ENCODE measurements at regions not wholly inside any gene's neighbourhood (a gene's known extent, or its start where the extent isn't known, plus 50 kb on each side); places are given as distances from the start of the nearest gene placed in this dataset.

DNA sequence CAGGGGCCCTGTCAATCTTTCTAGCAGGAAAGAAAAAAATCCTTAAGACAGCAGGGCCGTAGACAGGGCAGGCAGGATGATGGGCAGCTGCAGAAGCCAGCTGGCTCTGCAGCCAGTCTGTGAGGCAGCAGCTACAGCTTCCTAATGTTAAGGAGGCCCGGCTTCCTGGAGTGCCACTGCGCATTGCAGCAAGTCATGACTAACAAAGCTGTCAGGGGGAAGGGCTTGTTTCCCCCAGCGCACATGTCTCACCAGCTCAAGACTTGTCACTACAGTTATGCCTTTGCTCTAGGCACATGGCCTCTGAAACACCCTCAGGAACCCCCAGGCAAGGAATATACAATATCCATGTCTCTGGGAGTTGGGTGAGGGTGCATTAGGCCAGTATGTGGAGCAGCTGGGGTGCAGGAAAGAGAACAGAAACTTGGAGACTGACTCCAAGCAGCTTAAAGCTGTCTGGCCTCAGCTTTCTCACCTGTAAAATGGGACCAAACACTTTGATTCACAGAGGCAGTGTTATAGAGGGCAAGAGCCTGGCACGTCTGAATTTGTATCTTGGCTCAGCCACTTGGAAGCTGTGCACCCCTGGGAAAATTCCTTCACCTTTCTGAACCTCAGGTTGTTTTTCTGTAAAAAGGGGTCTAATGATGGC, 220.0 kb downstream of the HAPSTR1 start:
- CTCF ChIA-PET, result no interaction called here
- no peak overlapping the region for H3K27ac Mint-ChIP-seq
- H3K4me1 Mint-ChIP-seq, result no peaks in the 10 kb centered on the region
- H3K9me3 Mint-ChIP-seq, result peaks cover 2% of the 10 kb centered on the region
- H3K36me3 Mint-ChIP-seq, result no peaks in the 10 kb centered on the region
- no peaks in the 10 kb centered on the region for H3K27me3 Mint-ChIP-seq
- no peak overlapping the region for H3K4me3 Mint-ChIP-seq
- DNase-seq, result no peak

DNA sequence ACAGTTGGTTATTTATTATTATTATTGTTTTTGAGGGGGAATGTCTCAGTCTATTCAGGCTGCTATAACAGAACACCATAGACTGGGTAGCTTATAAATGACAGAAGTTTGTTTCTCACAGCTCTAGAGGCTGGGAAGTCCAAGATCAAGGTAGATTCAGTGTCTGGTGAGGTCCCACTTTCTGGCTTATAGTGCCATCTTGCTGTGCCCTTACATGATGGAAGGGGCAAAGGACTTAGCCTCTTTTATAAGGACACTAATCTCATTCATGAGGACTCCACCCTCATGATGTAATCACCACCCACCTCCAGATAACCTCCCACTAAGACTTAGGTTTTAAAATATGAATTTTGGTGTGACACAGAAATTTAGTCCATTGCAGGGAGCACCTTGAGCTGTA, 224.6 kb downstream of the HAPSTR1 start:
- Mint-ChIP-seq H3K27me3 (peaks cover 4% of the 10 kb centered on the region), H3K4me3 (no peak overlapping the region), H3K36me3 (no peaks in the 10 kb centered on the region), H3K27ac (no peak overlapping the region), H3K4me1 (no peaks in the 10 kb centered on the region), H3K9me3 (peaks cover 8% of the 10 kb centered on the region)
- CTCF ChIA-PET, result interaction anchor here (0.7 kb wide), 1 partner anchor 20 kb away, joined by 3 read pairs; no protein-coding TSS in a partner anchor
- DNase-seq, result no peak

DNA sequence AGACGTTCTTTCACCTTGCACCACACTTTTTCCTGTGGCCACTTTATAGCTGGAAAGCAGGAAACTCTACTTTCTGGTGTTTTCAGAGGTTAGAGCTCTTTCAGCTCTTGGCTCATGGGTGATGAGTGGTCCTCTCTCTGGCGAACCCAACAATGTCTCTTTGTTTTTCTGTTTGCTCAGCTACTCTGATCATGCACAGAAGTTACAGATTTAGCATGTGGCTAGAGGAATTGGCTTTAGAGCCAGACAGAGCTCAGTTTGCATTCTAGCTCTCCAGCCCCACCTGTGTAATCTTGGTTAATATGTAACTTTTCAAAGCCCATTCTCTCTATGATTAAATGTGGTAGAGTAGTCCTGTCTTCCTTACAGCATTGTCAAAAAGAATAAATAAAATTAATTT, 225.2 kb downstream of the HAPSTR1 start:
- CTCF ChIA-PET, result no interaction called here
- no peak overlapping the region for H3K4me3 Mint-ChIP-seq
- DNase-seq, result no peak

DNA sequence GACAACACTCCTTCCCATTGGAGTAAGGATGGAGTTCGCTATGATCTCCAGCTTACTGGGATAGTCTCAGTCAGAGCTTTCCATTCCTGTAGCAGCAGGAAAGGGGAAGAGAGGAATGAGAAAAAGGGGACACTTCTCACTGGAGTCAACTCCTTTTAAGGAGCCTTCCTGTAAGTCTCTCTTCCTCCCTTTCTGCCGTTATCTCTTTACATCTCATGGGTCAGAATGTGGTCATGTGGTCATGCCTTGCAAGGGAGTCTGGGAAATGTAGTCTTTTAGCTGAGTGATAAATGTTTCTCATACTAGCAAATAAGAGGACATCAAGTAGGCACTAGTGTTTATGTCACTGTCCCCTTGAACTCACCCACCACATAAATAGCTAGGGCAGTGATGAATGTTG, 227.3 kb downstream of the HAPSTR1 start:
- CTCF ChIA-PET, result no interaction called here
- Mint-ChIP-seq H3K9me3 (peaks cover 8% of the 10 kb centered on the region), H3K36me3 (no peaks in the 10 kb centered on the region), H3K4me3 (no peak overlapping the region), H3K4me1 (no peaks in the 10 kb centered on the region), H3K27me3 (peaks cover 4% of the 10 kb centered on the region), H3K27ac (no peak overlapping the region)
- DNase-seq, result no peak

More for the DNA sequence above, 225.2 kb downstream of the HAPSTR1 start:
- peaks cover 8% of the 10 kb centered on the region for H3K9me3 Mint-ChIP-seq
- peaks cover 4% of the 10 kb centered on the region for H3K27me3 Mint-ChIP-seq
- no peaks in the 10 kb centered on the region for H3K36me3 Mint-ChIP-seq
- H3K27ac Mint-ChIP-seq, result no peak overlapping the region
- H3K4me1 Mint-ChIP-seq, result no peaks in the 10 kb centered on the region

DNA sequence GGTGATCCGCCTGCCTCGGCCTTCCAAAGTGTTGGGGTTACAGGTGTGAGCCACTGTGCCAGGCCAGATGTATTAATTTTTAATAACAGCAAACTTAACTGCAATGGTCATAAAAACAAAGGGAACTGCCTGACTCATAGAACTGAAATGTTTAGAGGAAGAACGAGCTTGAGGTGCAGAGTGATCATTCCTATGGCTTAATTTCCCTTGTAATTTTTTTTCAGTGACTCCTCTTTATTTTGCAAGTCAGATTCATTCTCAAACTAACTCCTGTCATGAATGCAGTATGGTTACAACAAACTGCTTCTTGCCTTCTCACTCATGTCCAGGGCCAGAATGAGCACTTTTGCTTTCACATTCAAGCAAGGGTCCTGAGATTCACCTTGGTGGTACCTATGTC, 231.3 kb downstream of the HAPSTR1 start:
- peaks cover 6% of the 10 kb centered on the region for H3K9me3 Mint-ChIP-seq
- H3K27me3 Mint-ChIP-seq, result peaks cover 4% of the 10 kb centered on the region
- H3K4me3 Mint-ChIP-seq, result no peak overlapping the region
- H3K27ac Mint-ChIP-seq, result no peak overlapping the region
- CTCF ChIA-PET, result no interaction called here
- no peaks in the 10 kb centered on the region for H3K36me3 Mint-ChIP-seq
- no peaks in the 10 kb centered on the region for H3K4me1 Mint-ChIP-seq
- no peak for DNase-seq

DNA sequence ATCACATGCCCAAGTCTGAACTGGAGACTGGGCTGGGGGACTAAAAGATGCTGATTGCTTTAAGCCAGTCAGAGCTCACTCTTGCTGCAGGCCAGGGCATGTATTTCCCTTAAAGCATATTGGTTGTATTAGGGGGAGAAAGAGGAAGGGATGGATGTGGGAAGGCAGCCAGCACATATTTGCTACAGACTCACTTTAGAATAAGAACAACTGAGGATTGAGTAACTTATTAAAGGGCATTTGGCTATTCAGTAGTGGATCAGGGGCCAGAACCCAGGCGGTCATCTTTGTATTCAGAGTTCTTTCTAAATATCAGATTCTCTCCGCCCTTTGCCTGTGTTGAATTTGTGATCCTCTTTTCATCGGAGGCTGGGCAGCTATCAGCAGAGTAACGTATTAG, 231.7 kb downstream of the HAPSTR1 start:
- Mint-ChIP-seq H3K27ac (no peak overlapping the region), H3K36me3 (no peaks in the 10 kb centered on the region), H3K4me3 (no peak overlapping the region), H3K9me3 (peaks cover 6% of the 10 kb centered on the region), H3K27me3 (peaks cover 4% of the 10 kb centered on the region), H3K4me1 (no peaks in the 10 kb centered on the region)
- no peak for DNase-seq
- CTCF ChIA-PET, result no interaction called here

DNA sequence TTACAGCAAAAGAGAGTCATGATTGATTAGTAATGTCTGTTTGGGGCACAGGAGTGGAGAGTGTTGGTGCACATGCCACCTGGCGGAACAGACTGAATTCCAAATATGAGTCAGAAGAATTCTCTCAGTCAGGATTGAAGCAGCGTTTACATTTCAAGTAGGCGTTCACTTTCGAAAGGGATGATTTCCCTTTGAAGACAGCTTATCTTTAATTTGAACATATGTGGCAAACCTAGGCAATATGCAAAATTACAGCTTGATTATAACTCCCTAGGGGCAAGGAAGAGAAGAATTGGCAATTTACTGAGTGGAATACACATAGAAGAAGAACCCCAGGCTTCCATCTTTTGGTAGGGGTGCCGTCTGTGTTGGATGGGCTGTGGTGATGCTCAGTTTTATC, 235.8 kb downstream of the HAPSTR1 start:
- H3K4me3 Mint-ChIP-seq, result no peak overlapping the region
- CTCF ChIA-PET, result no interaction called here

DNA sequence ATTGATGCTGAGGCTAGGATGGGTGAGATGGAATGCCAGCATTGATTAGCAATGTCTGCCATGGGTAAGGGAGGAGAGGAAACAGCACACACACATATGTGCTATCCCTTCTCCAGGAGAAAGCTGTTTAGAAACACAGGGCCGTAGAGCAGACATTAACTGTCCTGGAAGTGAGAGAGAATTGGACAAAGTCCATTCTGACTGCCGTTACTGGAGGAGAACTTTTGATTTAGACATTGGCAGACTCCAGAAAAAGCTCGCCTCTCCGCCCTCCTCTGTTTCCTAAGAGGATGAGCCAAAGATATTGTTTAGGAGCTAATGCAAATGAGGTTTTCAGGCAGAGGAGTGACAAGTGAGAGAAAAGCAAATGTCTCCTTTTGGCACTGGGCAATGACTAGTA, 237.0 kb downstream of the HAPSTR1 start:
- Mint-ChIP-seq H3K36me3 (no peaks in the 10 kb centered on the region), H3K9me3 (no peaks in the 10 kb centered on the region), H3K27ac (no peak overlapping the region), H3K4me1 (no peaks in the 10 kb centered on the region), H3K27me3 (no peaks in the 10 kb centered on the region), H3K4me3 (no peak overlapping the region)
- no peak for DNase-seq
- CTCF ChIA-PET, result no interaction called here

More for the DNA sequence above, 235.8 kb downstream of the HAPSTR1 start:
- H3K27ac Mint-ChIP-seq, result no peak overlapping the region
- H3K4me1 Mint-ChIP-seq, result no peaks in the 10 kb centered on the region
- no peaks in the 10 kb centered on the region for H3K9me3 Mint-ChIP-seq
- no peaks in the 10 kb centered on the region for H3K27me3 Mint-ChIP-seq
- no peak for DNase-seq
- H3K36me3 Mint-ChIP-seq, result no peaks in the 10 kb centered on the region

DNA sequence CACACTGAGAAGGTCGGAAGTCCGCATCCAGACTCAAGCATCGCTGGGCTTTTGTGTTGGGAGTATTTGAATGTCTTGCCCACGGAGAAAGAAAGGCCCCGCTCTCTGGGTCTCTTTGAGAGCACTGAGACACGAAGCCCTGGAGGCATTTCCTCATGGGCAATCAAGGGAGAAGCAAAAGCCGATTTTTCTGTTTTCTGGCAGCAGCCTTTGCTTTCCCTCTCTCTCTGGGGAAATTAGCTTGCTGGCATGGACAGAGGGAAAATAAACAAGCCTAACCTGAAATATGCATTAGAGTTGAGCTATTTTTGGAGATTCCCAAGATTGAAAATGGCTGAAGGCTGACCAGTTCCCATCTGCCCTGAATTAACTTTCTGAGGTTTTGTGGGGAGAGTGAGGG, 238.7 kb downstream of the HAPSTR1 start:
- no peak for DNase-seq

DNA sequence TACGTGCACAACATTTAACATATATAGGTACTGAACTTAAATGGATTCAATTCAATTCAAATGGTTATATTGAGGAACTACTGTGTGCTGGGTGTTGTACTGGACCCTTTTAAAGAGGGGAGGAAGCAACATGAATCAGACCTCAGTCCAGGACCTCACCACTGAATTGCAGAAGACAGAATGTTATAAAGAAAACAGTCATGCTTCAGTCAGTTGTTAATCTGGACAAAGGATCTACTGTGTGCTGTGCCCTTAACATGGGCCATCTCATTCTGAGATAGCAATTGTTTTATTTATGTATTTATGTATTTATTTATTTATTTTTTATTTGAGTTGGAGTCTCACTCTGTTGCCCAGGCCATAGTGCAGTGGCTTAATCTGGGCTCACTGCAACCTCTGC, 240.1 kb downstream of the HAPSTR1 start:
- no peak overlapping the region for H3K27ac Mint-ChIP-seq
- CTCF ChIA-PET, result no interaction called here
- H3K4me3 Mint-ChIP-seq, result no peak overlapping the region
- no peaks in the 10 kb centered on the region for H3K27me3 Mint-ChIP-seq
- H3K9me3 Mint-ChIP-seq, result no peaks in the 10 kb centered on the region
- no peak for DNase-seq
- no peaks in the 10 kb centered on the region for H3K4me1 Mint-ChIP-seq
- no peaks in the 10 kb centered on the region for H3K36me3 Mint-ChIP-seq

More for the DNA sequence above, 238.7 kb downstream of the HAPSTR1 start:
- Mint-ChIP-seq H3K27me3 (no peaks in the 10 kb centered on the region), H3K4me3 (no peak overlapping the region), H3K36me3 (no peaks in the 10 kb centered on the region), H3K27ac (no peak overlapping the region), H3K9me3 (no peaks in the 10 kb centered on the region), H3K4me1 (no peaks in the 10 kb centered on the region)
- CTCF ChIA-PET, result no interaction called here

DNA sequence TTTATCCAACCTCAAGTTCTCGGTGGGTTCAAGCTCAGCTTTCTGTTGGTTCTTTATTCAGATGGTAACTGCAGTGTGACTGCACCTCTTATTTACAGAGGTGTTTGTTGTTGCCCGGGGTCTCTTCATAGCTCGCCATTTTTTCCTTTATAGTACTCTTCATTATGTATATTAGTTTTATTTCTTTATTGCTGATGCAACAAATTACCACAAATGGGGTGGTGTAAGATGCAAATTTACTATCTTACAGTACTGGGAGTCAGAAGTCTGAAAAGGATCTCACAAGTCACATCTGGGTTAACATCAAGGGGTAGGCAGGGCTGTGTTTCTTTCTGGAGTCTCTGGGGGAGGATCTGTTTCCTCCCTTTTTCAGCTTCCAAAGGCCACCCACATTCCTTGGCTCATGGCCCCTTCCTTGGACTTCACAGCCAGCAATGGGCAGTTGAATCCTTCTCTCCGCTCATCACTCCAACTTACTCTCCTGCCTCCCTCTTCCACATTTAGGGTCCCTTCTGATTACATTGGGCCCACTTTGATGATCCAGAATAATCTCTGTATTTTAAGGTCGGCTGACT, 241.2 kb downstream of the HAPSTR1 start:
- Mint-ChIP-seq H3K27me3 (no peaks in the 10 kb centered on the region), H3K36me3 (no peaks in the 10 kb centered on the region), H3K4me3 (no peak overlapping the region), H3K27ac (no peak overlapping the region), H3K4me1 (no peaks in the 10 kb centered on the region), H3K9me3 (no peaks in the 10 kb centered on the region)
- CTCF ChIA-PET, result no interaction called here
- no peak for DNase-seq

DNA sequence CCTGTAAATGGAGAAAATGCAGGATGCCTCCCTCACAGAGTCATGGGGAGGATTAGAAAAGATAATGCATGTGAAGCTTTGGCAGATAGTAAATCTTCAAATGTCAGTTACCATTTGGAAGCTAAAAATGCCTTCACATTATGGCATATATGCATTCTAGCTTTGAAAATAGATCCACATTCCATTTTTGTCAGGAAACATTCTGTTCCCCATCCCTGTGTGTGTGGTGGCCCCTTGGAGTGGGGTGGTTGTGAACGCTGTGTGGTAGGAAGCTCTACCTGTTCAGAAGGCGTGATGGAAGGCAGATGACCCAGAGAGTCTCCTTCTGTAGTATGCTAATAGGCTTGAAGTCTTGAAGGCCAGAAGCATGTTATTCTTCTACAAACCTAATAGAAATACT, 242.0 kb downstream of the HAPSTR1 start:
- Mint-ChIP-seq H3K27me3 (no peaks in the 10 kb centered on the region), H3K36me3 (no peaks in the 10 kb centered on the region), H3K9me3 (no peaks in the 10 kb centered on the region), H3K4me3 (no peak overlapping the region), H3K27ac (no peak overlapping the region), H3K4me1 (no peaks in the 10 kb centered on the region)
- CTCF ChIA-PET, result no interaction called here
- no peak for DNase-seq

DNA sequence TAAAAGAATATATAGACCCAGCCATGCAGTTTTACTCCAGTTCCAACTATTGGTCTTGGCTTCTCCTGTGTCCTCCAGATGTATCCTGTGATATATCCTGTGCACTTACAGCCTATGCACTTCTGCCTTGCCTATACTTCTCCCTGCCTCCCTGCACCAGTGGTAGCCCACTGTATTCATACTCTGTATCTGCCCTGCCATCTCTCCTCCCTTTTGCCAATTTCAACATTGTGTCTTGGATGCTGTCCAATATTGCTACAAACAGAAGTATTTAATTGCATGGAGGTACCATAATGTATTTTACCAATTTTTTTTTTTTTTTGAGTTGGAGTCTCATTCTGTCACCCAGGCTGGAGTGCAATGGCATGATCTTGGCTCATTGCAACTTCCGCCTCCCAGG, 242.7 kb downstream of the HAPSTR1 start:
- no peaks in the 10 kb centered on the region for H3K9me3 Mint-ChIP-seq
- H3K27me3 Mint-ChIP-seq, result no peaks in the 10 kb centered on the region
- no peak for DNase-seq
- H3K4me3 Mint-ChIP-seq, result no peak overlapping the region
- H3K27ac Mint-ChIP-seq, result no peak overlapping the region
- CTCF ChIA-PET, result no interaction called here
- no peaks in the 10 kb centered on the region for H3K4me1 Mint-ChIP-seq
- no peaks in the 10 kb centered on the region for H3K36me3 Mint-ChIP-seq

DNA sequence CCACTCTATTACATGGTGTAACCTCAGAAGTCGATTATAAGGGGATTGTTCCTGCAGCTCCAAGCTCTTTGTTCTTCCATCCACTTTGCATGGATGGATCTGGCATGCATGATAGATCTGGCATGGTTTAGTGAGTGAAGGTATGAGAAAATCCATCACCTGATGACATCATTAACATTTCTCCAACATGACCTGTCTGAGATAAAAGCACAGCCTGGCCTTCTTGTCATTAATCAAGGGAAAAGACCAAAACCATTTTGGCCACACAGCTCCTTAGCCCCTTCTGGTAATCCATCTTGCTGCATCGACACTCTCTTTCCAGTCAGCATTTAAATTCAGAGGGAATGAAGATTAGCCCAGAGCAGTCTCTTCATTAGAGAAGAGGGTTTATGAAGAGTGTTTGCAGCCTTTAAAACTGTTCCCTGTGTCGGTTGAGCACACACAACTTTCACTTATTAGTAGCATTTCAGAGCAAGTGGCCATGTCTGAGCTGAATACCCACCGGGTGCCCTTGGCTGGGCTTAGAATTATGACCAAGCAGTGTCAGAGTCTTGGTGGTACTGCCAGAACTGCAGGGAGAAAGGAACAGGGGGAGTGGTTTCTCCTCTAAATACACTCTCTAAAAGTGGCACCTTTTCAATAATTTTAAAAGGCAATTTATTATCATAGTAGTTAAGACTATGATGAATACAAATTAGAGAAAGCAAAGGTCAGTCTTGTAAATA, 246.0 kb downstream of the HAPSTR1 start:
- Mint-ChIP-seq H3K27ac (no peak overlapping the region), H3K27me3 (no peaks in the 10 kb centered on the region), H3K4me1 (no peaks in the 10 kb centered on the region), H3K4me3 (no peak overlapping the region), H3K9me3 (no peaks in the 10 kb centered on the region), H3K36me3 (no peaks in the 10 kb centered on the region)
- no peak for DNase-seq
- CTCF ChIA-PET, result no interaction called here

DNA sequence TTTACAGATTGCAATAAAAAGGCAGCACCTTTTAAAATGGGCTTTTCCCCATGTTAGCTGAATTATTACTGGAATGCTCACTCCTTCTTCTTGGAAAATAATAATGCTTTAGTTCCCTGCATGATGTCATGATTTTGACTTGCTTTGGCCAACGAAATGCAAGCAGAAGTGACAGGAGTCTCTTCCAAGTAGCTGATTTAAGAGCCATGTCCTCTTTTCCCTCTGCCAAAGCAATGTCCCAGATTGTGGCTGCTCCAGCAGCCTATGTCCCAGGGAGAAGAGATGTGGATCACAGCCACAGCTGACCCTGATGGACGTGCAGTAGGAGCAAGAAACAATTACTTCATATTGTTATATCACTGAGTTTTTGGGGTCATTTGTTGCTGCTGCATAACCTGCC, 246.6 kb downstream of the HAPSTR1 start:
- Mint-ChIP-seq H3K36me3 (no peaks in the 10 kb centered on the region), H3K9me3 (no peaks in the 10 kb centered on the region), H3K4me1 (no peaks in the 10 kb centered on the region), H3K27ac (no peak overlapping the region), H3K27me3 (no peaks in the 10 kb centered on the region), H3K4me3 (no peak overlapping the region)
- CTCF ChIA-PET, result interaction anchor here (0.6 kb wide), 1 partner anchor 80 kb away, joined by 3 read pairs; no protein-coding TSS in a partner anchor
- no peak for DNase-seq

Measured in activated naive CD4-positive, alpha-beta T cell treated with anti-CD3 and anti-CD28 coated beads, Interleukin-2, amount 10 ng/mL, durations not matched to agents 7 days and 5 days (primary cell).